Body of pancreas (tissue), 4 donors: ENCODE measurements at regions not wholly inside any gene's neighbourhood (a gene's known extent, or its start where the extent isn't known, plus 50 kb on each side); places are given as distances from the start of the nearest gene placed in this dataset.

ENCODE experiments used
- POLR2A ChIP-seq, 3 donors: fragments of 450-650 bp; IDR thresholded peaks; one replicate each; pipeline ENCODE4 v1.6.1; 2016; ENCODE audit warnings: antibody characterized with exemption in 3 of 3, mild to moderate bottlenecking in 2 of 3
- TF ChIP-seq, protein P1 (sequence below), 7 experiments: fragments of 450-650 bp in 4 of 7; fragments of 200-600 bp in 3 of 7; sonication (generic) in 3 of 7; IDR thresholded peaks; one replicate each; pipeline ENCODE4 v1.5.1; 2016 to 2019; ENCODE audit warnings: antibody characterized with exemption in 7 of 7

DNA sequence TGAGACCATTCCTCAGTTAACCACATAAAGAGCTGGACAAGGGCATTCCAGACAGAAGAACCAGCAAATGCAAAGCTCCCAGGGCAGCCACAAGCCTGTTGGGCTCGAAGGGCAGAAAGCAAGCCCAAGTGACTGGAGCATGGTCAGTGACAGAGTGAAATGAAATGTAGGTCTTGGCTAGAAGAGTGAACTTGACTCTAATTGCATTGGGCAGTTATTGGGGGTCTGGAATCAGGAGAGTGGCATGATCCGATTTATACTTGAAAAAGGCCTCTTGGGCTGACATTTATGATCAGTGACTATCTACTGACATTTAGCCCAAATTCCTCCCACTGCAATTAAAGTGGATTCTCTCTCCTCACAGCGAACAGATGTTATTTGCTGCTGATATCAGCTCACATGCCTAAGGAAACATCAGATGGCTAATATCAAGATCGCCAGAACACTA is 152.5 kb upstream of the KLF7 start:
- TF ChIP-seq, protein P1, sequence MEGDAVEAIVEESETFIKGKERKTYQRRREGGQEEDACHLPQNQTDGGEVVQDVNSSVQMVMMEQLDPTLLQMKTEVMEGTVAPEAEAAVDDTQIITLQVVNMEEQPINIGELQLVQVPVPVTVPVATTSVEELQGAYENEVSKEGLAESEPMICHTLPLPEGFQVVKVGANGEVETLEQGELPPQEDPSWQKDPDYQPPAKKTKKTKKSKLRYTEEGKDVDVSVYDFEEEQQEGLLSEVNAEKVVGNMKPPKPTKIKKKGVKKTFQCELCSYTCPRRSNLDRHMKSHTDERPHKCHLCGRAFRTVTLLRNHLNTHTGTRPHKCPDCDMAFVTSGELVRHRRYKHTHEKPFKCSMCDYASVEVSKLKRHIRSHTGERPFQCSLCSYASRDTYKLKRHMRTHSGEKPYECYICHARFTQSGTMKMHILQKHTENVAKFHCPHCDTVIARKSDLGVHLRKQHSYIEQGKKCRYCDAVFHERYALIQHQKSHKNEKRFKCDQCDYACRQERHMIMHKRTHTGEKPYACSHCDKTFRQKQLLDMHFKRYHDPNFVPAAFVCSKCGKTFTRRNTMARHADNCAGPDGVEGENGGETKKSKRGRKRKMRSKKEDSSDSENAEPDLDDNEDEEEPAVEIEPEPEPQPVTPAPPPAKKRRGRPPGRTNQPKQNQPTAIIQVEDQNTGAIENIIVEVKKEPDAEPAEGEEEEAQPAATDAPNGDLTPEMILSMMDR (IDR thresholded peaks at IDR 0.05) = no peak
- TF ChIP-seq POLR2A (IDR thresholded peaks at IDR 0.05) = no peak
